ENCODE measurements at regions not wholly inside any gene's neighbourhood (a gene's known extent, or its start where the extent isn't known, plus 50 kb on each side); places are given as distances from the start of the nearest gene placed in this dataset.
"Not testable (repeated sequence)": the region's sequence is repeated elsewhere in the genome, so short reads cannot be mapped to it uniquely, and the experiment has no call there.

DNA sequence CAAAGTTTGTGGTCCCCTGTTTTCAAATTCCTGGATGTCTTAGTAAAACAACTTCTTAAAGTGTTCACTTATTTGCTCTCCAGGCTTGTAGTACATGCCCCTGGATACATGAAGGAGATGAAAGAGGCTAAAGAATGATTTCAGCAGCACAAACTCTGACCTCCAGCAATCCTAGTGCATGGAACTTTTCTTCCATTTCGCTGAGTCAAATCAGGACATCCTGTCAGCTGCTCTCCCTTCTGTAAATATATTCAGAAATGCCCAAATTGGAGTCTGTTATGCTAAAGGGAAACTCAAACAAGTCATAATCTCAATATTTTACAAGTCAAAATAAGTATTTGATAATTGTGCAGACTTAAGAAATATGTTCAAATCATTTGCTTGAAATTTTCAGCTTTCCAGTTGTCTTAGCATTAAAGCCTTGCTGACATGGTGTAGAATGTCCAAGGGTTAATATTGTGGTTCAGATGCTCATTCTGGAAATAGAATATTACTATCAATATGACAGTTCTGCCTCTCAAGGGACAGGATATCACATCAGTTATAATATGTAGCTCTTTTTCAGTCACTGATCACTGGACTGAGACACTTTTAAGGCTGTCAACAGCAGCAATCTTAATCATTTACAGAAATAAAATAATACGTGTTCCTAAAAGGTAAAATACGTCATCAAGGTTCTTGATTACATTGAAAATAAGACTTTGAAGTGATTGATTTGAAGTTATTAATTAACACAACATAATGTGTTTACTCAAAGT, 1157.3 kb downstream of the PLA2G4A start:
- FAIRE-seq = no peak
- no peak for DNase-seq (ENCODE audit: insufficient read length, low spot score)

DNA sequence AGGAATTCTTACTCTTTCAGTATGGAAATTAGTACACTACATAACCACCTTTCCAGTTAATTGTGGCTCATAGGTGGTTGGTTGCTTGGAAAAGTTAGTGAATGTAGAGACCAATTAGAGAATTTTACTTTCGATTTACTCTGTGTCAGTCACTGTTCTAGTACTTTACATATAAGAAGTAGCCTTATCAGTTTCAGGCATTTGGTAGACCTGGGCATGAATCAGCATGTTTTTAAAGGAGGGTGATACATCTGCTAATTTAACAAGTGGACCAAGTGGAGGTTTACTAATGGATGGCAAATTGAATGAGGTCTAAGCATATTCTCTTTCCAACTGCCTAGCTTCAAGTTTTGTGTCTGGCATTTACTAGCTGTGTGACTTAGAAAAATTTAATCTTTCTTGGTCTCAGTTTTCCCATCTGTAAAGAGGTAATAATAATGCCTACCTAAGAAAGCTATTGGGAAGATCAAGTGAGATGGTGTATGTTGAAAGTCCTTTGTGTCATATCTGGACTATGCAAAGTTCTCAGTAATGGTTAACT, 1158.6 kb downstream of the PLA2G4A start:
- no peak for FAIRE-seq
- DNase-seq (ENCODE audit: insufficient read length, low spot score) = no peak

DNA sequence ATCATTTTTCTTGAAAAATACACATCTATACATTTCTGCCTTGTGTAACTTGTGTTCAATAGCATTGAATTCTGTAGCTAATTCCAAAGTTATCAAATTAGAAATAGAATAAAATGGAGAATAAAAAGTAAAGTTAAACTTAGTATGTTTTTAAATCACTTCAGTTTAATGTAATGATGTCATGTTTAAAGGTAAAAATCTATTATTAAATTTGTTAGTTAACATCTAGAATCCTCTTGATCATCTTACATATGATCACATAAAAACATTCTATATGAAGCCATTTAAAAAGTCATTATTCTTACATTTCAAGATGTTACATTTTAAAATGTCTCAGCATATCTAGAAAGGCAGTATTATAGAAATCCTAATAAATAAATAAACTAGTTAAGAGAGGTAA, 1163.2 kb downstream of the PLA2G4A start:
- no peak for FAIRE-seq
- no peak for DNase-seq (ENCODE audit: insufficient read length, low spot score)

GRCh38 chr1:187996780-187997179, 1168.0 kb downstream of the PLA2G4A start:
- DNase-seq (ENCODE audit: insufficient read length, low spot score) = no peak
- no peak for FAIRE-seq

- DNase-seq (ENCODE audit: insufficient read length, low spot score) (no peak), FAIRE-seq (no peak)
Measured at GRCh38 chr1:187999973-188000372, 1171.2 kb downstream of the PLA2G4A start.

GRCh38 chr1:188003687-188004086, 1174.9 kb downstream of the PLA2G4A start:
- not testable (repeated sequence) for FAIRE-seq; DNase-seq (ENCODE audit: insufficient read length, low spot score)

DNA sequence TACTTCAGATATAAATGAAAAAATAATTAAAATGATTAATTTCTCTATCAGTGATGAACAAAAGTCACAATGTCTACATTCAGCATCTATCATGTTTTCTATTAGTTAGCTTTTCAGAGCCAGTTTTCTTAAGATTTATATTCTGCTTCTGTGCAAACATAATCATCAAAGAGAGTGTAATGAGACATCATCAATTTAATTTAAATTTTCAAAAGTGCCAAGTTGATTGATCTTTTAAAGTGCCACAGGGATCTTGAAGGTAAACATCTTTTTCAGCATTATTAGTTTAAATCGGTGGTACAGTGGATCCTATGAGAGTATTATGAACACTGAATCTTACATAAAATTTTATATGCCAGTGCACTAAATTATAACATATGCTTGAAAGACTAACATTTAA, 1176.1 kb downstream of the PLA2G4A start:
- no peak for DNase-seq (ENCODE audit: insufficient read length, low spot score)
- FAIRE-seq = no peak

DNA sequence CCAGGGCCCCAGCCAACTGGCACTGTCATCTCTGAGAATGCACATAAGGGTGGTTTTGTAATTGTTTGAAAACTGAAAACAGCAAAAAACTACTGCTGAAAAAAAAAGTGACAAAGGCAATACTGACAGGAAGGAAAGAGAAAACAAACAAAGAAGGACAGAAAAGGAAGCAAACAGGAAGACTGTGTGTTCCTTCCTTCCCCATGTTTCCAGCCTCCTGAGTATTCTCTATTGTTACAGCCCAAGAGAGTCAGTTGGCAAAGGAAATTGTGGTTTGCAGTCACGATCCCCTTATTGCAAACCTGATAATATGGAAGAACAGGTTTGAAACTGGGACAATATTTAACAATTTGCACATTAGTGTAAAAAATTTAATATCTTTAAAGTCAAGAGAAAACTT, 1177.6 kb downstream of the PLA2G4A start:
- FAIRE-seq (no peak), DNase-seq (ENCODE audit: insufficient read length, low spot score) (no peak)

DNA sequence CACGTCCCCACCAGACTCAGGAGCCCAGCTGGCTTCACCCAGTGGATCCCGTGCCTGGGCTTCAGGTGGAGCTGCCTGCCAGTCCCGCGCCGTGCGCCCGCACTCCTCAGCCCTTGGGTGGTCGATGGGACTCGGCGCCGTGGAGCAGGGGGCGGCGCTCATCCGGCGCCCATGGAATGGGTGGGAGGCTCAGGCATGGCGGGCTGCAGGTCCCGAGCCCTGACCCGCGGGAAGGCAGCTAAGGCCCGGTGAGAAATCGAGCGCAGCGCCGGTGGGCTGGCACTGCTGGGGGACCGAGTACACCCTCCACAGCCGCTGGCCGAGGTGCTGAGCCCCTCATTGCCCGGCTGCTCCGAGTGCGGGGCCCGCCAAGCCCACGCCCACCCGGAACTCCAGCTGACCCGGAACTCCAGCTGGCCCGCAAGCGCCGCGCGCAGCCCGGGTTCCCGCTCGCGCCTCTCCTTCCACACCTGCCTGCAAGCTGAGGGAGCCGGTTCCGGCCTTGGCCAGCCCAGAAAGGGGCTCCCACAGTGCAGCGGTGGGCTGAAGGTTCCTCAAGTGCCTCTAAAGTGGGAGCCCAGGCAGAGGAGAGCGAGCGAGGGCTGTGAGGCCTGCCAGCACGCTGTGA, 1184.6 kb downstream of the PLA2G4A start:
- not testable (repeated sequence) for DNase-seq (ENCODE audit: insufficient read length, low spot score); FAIRE-seq

DNA sequence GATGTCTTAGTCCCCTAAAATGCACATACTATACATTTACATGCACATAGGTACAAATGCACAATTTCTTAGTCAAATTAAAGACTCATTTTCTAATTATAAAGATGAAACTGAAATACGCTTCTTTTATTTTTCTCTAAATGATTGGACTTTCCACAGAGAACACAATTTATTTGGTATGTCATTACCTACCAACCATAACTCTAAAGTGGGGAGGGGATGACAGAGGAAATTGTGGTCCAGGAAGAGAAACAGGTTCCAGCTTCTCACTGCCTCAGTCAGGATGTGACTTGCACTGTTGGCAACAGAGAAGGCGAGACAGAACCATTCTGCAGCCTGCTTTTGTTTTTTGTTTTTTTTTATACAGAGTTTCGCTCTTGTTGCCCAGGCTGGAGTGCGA, 1189.2 kb downstream of the PLA2G4A start:
- DNase-seq (ENCODE audit: insufficient read length, low spot score) = no peak
- FAIRE-seq = no peak

DNA sequence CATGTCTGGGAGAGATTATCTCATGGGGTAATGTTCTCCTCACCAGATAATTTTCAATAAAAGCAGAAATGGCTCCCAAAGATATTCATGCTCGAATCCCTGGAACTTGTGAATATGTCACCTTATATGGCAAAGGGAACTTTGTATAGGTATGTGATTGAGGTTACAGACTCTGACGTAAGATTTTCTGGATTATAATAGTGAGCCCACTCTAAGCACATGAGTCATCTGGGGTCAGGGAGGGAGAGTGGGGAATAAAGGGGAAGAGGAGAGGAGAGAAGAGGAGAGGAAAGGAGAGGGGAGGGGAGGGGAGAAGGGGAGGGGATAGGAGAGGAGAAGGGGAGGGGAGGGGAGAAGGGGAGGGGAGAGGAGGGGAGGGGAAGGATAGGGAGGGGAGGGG, 1193.9 kb downstream of the PLA2G4A start:
- DNase-seq (ENCODE audit: insufficient read length, low spot score) (no peak), FAIRE-seq (no peak)

DNA sequence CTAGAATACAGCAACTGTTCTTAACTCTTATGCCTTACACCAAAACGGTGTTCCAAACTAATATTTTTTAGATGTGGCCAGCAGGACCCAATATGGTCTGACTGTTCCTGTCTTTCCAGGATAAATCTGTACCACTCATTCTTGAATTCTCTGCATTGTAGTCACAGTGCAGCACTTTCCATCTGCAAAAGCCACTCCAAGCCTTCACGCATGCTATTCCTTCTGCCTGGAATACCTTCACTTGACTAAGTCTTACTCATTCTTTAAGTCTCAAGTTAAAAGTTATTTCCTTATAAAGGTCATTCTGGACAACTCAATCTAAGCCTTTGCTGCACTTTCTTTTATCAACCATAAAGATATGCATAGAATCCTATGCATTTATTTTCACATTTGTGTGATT, 1194.5 kb downstream of the PLA2G4A start:
- no peak for FAIRE-seq
- no peak for DNase-seq (ENCODE audit: insufficient read length, low spot score)

DNA sequence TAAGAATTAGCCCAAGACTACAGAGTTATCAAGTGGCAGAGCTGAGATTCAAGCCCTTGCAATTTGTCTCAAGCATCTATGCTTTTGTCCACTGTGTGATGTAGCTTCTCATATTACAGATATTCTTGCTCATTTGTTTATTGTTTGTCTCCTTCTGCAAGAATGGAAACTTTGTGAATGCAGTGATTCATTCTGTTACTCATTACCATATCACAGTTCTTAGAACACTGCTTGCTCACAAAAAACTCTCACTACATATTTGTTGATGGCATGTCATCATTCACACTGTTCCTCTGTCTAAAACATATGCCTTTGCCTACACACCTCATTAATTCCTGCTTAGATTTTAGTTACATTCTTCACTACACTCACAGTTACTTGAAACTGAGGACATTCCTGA, 1198.9 kb downstream of the PLA2G4A start:
- no peak for FAIRE-seq
- peak; percentile 43 for DNase-seq (ENCODE audit: insufficient read length, low spot score)

DNA sequence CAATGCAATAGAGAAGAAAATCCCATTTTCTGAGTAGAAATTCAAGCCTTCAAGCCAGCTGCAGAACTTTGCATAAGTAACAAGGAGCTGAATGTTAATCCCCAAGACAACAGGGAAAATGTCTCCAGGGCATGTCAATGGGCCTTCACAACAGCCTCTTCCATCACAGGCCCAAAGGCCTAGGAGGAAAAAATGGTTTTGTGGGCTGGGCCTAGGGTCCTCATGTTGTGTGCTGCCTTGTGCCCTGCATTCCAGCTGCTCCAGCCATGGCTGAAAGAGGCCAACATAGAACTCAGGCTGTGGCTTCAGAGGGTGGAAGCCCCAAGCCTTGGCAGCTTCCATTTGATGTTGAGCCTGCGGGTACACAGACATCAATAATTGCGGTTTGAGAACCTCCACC, 1208.8 kb downstream of the PLA2G4A start:
- DNase-seq (ENCODE audit: insufficient read length, low spot score); FAIRE-seq: not testable (repeated sequence)

DNA sequence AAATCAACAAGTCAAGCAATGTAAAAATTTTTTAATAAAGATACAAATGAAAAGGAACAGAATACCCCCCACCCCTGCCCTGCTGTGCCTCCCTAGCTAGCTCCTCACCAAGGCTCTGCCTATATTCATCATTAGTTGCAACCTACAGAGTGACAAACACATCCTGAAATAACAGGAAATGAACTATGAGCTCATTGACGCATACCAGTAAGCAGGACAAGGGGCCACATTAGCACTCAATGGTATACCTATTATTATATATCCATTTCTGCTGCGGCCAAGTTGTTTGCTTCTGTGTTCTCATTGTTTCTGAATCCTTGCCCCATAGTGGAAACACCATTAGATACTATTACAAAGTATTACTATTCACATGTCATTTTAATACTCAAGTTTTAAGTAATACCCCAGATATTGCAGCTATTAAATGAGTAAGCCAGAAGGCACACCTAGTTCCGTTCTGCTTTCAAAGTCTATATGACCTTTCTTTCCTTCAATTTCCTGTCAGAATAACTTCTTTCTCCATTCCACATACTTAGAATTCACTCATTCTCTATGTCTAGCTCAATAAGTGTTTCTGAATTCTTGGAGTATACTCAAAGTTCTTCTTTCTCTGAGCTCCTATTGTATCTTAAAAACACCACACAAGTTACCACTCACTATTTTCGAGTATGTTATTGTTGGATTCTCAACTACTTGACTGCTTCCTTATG, 1214.9 kb downstream of the PLA2G4A start:
- FAIRE-seq (no peak), DNase-seq (ENCODE audit: insufficient read length, low spot score) (no peak)

- no peak for FAIRE-seq
Measured at GRCh38 chr1:188050250-188050649, 1221.5 kb downstream of the PLA2G4A start.

GRCh38 chr1:188056011-188056410, 1227.3 kb downstream of the PLA2G4A start:
- no peak for DNase-seq (ENCODE audit: insufficient read length, low spot score)
- FAIRE-seq = no peak

More at GRCh38 chr1:188050250-188050649, 1221.5 kb downstream of the PLA2G4A start:
- no peak for DNase-seq (ENCODE audit: insufficient read length, low spot score)

GRCh38 chr1:188058801-188059200, 1230.1 kb downstream of the PLA2G4A start:
- FAIRE-seq (no peak), DNase-seq (ENCODE audit: insufficient read length, low spot score) (no peak)

- no peak for FAIRE-seq
- DNase-seq (ENCODE audit: insufficient read length, low spot score) = no peak
Measured at GRCh38 chr1:188061881-188062280, 1233.1 kb downstream of the PLA2G4A start.

- FAIRE-seq = no peak
Measured at GRCh38 chr1:188062456-188062855, 1233.7 kb downstream of the PLA2G4A start.

DNA sequence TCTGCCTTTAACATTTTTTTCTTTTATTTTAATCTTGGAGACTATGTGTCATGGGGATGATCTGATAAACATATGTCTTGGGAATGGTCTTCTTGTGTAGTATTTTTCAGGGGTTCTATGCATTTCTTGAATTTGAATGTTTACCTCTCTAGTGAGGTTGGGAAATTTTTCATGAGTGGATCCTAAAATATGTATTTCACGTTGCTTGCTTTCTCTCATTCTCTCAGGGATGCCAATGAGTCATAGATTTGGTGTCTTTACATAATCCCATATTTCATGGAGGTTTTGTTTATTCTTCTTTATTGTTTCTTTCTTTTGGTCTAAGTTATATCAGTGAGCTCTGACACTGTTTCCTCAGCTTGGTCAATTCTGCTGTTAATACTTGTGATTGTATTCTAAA, 1237.2 kb downstream of the PLA2G4A start:
- no peak for DNase-seq (ENCODE audit: insufficient read length, low spot score)
- FAIRE-seq = no peak

More at GRCh38 chr1:188062456-188062855, 1233.7 kb downstream of the PLA2G4A start:
- no peak for DNase-seq (ENCODE audit: insufficient read length, low spot score)

Data from HTR-8/SVneo (cell line).